ENCODE measurements at regions not wholly inside any gene's neighbourhood (a gene's known extent, or its start where the extent isn't known, plus 50 kb on each side); places are given as distances from the start of the nearest gene placed in this dataset.

DNA sequence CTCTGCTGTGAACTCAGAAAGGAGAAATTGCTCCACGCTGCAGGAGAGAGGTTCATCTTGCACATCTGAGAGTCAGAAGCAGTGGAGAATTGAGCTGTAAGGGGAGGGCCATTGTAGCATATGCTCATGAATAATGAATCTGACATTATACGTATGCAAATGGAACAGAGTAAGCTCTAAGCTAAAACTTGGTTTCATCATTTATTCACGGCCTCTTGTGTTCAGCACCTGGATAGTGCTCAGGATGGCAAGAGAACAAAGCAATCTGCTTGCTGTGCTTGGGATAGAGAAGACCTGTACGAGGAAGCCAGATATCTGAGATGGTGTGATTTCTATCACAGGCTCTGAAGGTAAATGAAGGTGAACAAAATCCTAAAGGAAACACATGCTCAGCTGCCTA, 87.9 kb upstream of the GCFC2 start:
- Histone ChIP-seq H3K27ac (ENCODE audit: extremely low read depth, low read depth, low read length) (no peak overlapping the region), H3K36me3 (ENCODE audit: control insufficient read depth in 2 of 2, insufficient read depth in 1 of 2, low read length in 2 of 2) (no peaks in the 10 kb centered on the region), H3K9me3 (ENCODE audit: control insufficient read depth, insufficient read depth, low read depth, low read length) (no peaks in the 10 kb centered on the region), H3K4me1 (ENCODE audit: control insufficient read depth, insufficient read depth, low read length) (no peaks in the 10 kb centered on the region), H3K4me3 (ENCODE audit: low read depth, low read length) (no peak overlapping the region)
- CTCF ChIA-PET, result no interaction called here
- POLR2A ChIA-PET, result no interaction called here
- TF ChIP-seq ZNF302 (tag by site-specific recombination; IDR thresholded peaks at IDR 0.05; ENCODE audit: low read depth) (no peak), ZBTB1 (tag by site-specific recombination; IDR thresholded peaks at IDR 0.05) (no peak)

DNA sequence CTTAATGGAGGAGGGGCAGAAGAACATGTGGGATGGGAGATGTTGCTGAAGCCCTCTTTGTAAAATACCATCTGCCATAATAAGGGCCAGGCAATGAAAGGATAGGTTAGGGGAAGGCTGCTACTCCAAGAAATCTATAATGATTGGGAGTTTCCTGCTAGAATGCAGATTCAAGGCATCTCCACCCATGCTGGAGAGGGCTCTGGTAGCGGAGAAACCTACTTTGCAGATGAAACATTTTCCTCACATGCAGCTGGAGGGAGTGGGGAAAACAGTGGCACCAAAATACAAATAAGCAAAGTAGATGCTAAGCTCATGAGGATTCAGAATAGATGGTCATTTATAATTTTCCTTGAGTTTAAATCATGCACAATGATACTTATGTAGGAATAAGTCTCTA, 82.3 kb upstream of the GCFC2 start:
- CTCF ChIA-PET, result interaction anchor here (0.8 kb wide), 1 partner anchor 807 kb away, joined by 5 read pairs; no protein-coding TSS in a partner anchor
- Histone ChIP-seq H3K4me1 (ENCODE audit: control insufficient read depth, insufficient read depth, low read length) (no peaks in the 10 kb centered on the region), H3K36me3 (ENCODE audit: control insufficient read depth in 2 of 2, insufficient read depth in 1 of 2, low read length in 2 of 2) (no peaks in the 10 kb centered on the region), H3K9me3 (ENCODE audit: control insufficient read depth, insufficient read depth, low read depth, low read length) (no peaks in the 10 kb centered on the region), H3K27ac (ENCODE audit: extremely low read depth, low read depth, low read length) (no peak overlapping the region), H3K4me3 (ENCODE audit: low read depth, low read length) (no peak overlapping the region)
- no peak for TF ChIP-seq ZNF501 (tag by site-specific recombination; IDR thresholded peaks at IDR 0.05)
- TF ChIP-seq HOXA7 (CRISPR knock-in tag; IDR thresholded peaks at IDR 0.05; ENCODE audit: borderline replicate concordance), result no peak
- TF ChIP-seq ZNF354C (tag by site-specific recombination; IDR thresholded peaks at IDR 0.05; ENCODE audit: borderline replicate concordance, low read depth), result no peak
- TF ChIP-seq ZNF571 (tag by site-specific recombination; IDR thresholded peaks at IDR 0.05), result no peak
- TF ChIP-seq ZNF10 (tag by site-specific recombination; IDR thresholded peaks at IDR 0.05), result no peak
- no peak for TF ChIP-seq ZFP3 (tag by site-specific recombination; IDR thresholded peaks at IDR 0.05; ENCODE audit: low read depth)
- no peak for TF ChIP-seq ZNF146 (tag by site-specific recombination; IDR thresholded peaks at IDR 0.05)
- no peak for TF ChIP-seq WT1 (tag by site-specific recombination; IDR thresholded peaks at IDR 0.05)
- TF ChIP-seq ZBTB7A (tag by site-specific recombination; IDR thresholded peaks at IDR 0.05; ENCODE audit: low read depth), result no peak
- TF ChIP-seq ZNF548 (tag by site-specific recombination; IDR thresholded peaks at IDR 0.05), result no peak
- no peak for TF ChIP-seq ZNF76 (tag by site-specific recombination; IDR thresholded peaks at IDR 0.05; ENCODE audit: borderline replicate concordance, low read depth)
- TF ChIP-seq, protein P1, sequence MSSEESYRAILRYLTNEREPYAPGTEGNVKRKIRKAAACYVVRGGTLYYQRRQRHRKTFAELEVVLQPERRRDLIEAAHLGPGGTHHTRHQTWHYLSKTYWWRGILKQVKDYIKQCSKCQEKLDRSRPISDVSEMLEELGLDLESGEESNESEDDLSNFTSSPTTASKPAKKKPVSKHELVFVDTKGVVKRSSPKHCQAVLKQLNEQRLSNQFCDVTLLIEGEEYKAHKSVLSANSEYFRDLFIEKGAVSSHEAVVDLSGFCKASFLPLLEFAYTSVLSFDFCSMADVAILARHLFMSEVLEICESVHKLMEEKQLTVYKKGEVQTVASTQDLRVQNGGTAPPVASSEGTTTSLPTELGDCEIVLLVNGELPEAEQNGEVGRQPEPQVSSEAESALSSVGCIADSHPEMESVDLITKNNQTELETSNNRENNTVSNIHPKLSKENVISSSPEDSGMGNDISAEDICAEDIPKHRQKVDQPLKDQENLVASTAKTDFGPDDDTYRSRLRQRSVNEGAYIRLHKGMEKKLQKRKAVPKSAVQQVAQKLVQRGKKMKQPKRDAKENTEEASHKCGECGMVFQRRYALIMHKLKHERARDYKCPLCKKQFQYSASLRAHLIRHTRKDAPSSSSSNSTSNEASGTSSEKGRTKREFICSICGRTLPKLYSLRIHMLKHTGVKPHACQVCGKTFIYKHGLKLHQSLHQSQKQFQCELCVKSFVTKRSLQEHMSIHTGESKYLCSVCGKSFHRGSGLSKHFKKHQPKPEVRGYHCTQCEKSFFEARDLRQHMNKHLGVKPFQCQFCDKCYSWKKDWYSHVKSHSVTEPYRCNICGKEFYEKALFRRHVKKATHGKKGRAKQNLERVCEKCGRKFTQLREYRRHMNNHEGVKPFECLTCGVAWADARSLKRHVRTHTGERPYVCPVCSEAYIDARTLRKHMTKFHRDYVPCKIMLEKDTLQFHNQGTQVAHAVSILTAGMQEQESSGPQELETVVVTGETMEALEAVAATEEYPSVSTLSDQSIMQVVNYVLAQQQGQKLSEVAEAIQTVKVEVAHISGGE (tag by site-specific recombination; conservative IDR thresholded peaks at IDR 0.05; ENCODE audit: low read depth), result no peak
- no peak for TF ChIP-seq ZNF114 (tag by site-specific recombination; IDR thresholded peaks at IDR 0.05)
- TF ChIP-seq, protein P2, sequence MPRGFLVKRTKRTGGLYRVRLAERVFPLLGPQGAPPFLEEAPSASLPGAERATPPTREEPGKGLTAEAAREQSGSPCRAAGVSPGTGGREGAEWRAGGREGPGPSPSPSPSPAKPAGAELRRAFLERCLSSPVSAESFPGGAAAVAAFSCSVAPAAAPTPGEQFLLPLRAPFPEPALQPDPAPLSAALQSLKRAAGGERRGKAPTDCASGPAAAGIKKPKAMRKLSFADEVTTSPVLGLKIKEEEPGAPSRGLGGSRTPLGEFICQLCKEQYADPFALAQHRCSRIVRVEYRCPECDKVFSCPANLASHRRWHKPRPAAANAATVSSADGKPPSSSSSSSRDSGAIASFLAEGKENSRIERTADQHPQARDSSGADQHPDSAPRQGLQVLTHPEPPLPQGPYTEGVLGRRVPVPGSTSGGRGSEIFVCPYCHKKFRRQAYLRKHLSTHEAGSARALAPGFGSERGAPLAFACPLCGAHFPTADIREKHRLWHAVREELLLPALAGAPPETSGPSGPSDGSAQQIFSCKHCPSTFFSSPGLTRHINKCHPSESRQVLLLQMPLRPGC (tag by site-specific recombination; IDR thresholded peaks at IDR 0.05), result no peak
- no peak for TF ChIP-seq MEIS1 (CRISPR knock-in tag; IDR thresholded peaks at IDR 0.05; ENCODE audit: borderline replicate concordance)
- TF ChIP-seq ZNF623 (tag by site-specific recombination; IDR thresholded peaks at IDR 0.05), result no peak
- POLR2A ChIA-PET, result no interaction called here

DNA sequence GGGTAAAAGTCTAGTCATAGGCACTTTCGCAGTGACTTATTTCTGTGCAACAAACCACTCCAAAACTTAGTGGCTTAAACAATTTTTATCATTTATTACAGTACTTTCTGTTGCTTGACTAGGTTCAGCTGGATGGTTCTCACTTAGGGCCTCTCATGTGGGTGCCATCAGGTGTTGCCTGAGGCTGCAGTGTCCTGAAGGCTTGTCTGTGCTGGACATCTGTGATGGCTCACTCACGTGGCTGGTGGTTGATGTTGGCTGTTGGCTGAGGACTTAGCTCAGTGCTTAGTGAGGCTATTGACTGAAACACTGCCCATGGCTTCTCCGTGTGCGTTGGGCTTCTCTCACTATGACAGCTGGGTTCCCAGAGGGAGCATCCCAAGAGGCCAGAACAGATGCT, 81.4 kb upstream of the GCFC2 start:
- Histone ChIP-seq H3K4me3 (ENCODE audit: low read depth, low read length) (no peak overlapping the region), H3K36me3 (ENCODE audit: control insufficient read depth in 2 of 2, insufficient read depth in 1 of 2, low read length in 2 of 2) (no peaks in the 10 kb centered on the region), H3K9me3 (ENCODE audit: control insufficient read depth, insufficient read depth, low read depth, low read length) (no peaks in the 10 kb centered on the region), H3K4me1 (ENCODE audit: control insufficient read depth, insufficient read depth, low read length) (no peaks in the 10 kb centered on the region), H3K27ac (ENCODE audit: extremely low read depth, low read depth, low read length) (no peak overlapping the region)
- ChIA-PET CTCF (no interaction called here), POLR2A (no interaction called here)
- TF ChIP-seq ZBTB8A (tag by site-specific recombination; IDR thresholded peaks at IDR 0.05) (no peak), HOXC10 (CRISPR knock-in tag; IDR thresholded peaks at IDR 0.05) (no peak), RBAK (tag by site-specific recombination; IDR thresholded peaks at IDR 0.05) (no peak), ZFP37 (tag by site-specific recombination; IDR thresholded peaks at IDR 0.05) (no peak), ZSCAN23 (tag by site-specific recombination; IDR thresholded peaks at IDR 0.05) (no peak), ZFHX2 (tag by site-specific recombination; conservative IDR thresholded peaks at IDR 0.05) (no peak)
- TF ChIP-seq, protein P3, sequence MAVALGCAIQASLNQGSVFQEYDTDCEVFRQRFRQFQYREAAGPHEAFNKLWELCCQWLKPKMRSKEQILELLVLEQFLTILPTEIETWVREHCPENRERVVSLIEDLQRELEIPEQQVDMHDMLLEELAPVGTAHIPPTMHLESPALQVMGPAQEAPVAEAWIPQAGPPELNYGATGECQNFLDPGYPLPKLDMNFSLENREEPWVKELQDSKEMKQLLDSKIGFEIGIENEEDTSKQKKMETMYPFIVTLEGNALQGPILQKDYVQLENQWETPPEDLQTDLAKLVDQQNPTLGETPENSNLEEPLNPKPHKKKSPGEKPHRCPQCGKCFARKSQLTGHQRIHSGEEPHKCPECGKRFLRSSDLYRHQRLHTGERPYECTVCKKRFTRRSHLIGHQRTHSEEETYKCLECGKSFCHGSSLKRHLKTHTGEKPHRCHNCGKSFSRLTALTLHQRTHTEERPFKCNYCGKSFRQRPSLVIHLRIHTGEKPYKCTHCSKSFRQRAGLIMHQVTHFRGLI (tag by site-specific recombination; IDR thresholded peaks at IDR 0.05), result no peak
- TF ChIP-seq, protein P4, sequence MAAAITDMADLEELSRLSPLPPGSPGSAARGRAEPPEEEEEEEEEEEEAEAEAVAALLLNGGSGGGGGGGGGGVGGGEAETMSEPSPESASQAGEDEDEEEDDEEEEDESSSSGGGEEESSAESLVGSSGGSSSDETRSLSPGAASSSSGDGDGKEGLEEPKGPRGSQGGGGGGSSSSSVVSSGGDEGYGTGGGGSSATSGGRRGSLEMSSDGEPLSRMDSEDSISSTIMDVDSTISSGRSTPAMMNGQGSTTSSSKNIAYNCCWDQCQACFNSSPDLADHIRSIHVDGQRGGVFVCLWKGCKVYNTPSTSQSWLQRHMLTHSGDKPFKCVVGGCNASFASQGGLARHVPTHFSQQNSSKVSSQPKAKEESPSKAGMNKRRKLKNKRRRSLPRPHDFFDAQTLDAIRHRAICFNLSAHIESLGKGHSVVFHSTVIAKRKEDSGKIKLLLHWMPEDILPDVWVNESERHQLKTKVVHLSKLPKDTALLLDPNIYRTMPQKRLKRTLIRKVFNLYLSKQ (tag by site-specific recombination; IDR thresholded peaks at IDR 0.05; ENCODE audit: borderline replicate concordance), result no peak

Data from HEK293 (cell line).